Loucy (cell line): ENCODE measurements at regions not wholly inside any gene's neighbourhood (a gene's known extent, or its start where the extent isn't known, plus 50 kb on each side); places are given as distances from the start of the nearest gene placed in this dataset.

Experiments
- H2AFZ ChIP-seq: fragments of 200-600 bp; sonication (generic); 2 replicates; pipeline ENCODE4 v1.6.0; 2016; ENCODE audit warnings: antibody characterized with exemption, mild to moderate bottlenecking, low read length, moderate library complexity
- H3F3A ChIP-seq: fragments of 200-600 bp; 2 replicates; pipeline ENCODE4 v1.6.0; 2016; ENCODE audit warnings: antibody characterized with exemption, low read depth, mild to moderate bottlenecking
- H3K27me3 ChIP-seq: fragments of 200-600 bp; sonication (generic); 2 replicates; pipeline ENCODE4 v1.6.1; 2014; ENCODE audit warnings: low read length, mild to moderate bottlenecking; ENCODE audit not compliant: insufficient read depth, poor library complexity, severe bottlenecking
- H3K36me3 ChIP-seq: fragments of 200-600 bp; sonication (generic); 2 replicates; pipeline ENCODE4 v1.6.1; 2016; ENCODE audit warnings: low read length; ENCODE audit not compliant: insufficient read depth
- H3K4me1 ChIP-seq: fragments of 200-600 bp; sonication (generic); 2 replicates; pipeline ENCODE4 v1.5.1; 2014; ENCODE audit warnings: low read length, mild to moderate bottlenecking; ENCODE audit not compliant: insufficient read depth, poor library complexity, severe bottlenecking
- H3K4me2 ChIP-seq: fragments of 200-600 bp; sonication (generic); 2 replicates; pipeline ENCODE4 v1.6.0; 2014; ENCODE audit warnings: antibody characterized with exemption, low read length, low read depth, mild to moderate bottlenecking; ENCODE audit not compliant: poor library complexity, severe bottlenecking
- H3K4me3 ChIP-seq: fragments of 200-600 bp; sonication (generic); 2 replicates; pipeline ENCODE4 v1.5.1; 2014; ENCODE audit warnings: low read length, mild to moderate bottlenecking, mixed read lengths; ENCODE audit not compliant: poor library complexity, severe bottlenecking
- H3K79me2 ChIP-seq: fragments of 200-600 bp; sonication (generic); 2 replicates; pipeline ENCODE4 v1.6.1; 2014; ENCODE audit warnings: low read length; ENCODE audit not compliant: insufficient read depth
- H3K9ac ChIP-seq: fragments of 200-600 bp; sonication (generic); 2 replicates; pipeline ENCODE4 v1.6.0; 2014; ENCODE audit warnings: mild to moderate bottlenecking, low read depth, low read length, moderate library complexity; ENCODE audit not compliant: poor library complexity, severe bottlenecking
- H3K9me2 ChIP-seq: fragments of 200-600 bp; sonication (generic); replicated peaks from 2 replicates; pipeline ENCODE4 v1.6.1; 2016; ENCODE audit warnings: low read depth, low read length, mixed read lengths
- H3K9me3 ChIP-seq: fragments of 200-600 bp; sonication (generic); 2 replicates; pipeline ENCODE4 v1.6.1; 2014; ENCODE audit warnings: mild to moderate bottlenecking, antibody characterized with exemption, low read length, low read depth; ENCODE audit not compliant: insufficient read depth
- H4K20me1 ChIP-seq: fragments of 200-600 bp; sonication (generic); 2 replicates; pipeline ENCODE4 v1.6.0; 2014; ENCODE audit warnings: antibody characterized with exemption, low read length, mild to moderate bottlenecking; ENCODE audit not compliant: insufficient read depth, poor library complexity, severe bottlenecking
- EZH2phosphoT487 ChIP-seq: fragments of 200-600 bp; IDR thresholded peaks from 2 replicates; pipeline ENCODE4 v1.6.1; 2018; ENCODE audit warnings: antibody characterized with exemption, mild to moderate bottlenecking, moderate library complexity, borderline replicate concordance
- TF ChIP-seq, protein P1 (sequence below): fragments of 200-600 bp; sonication (generic); conservative IDR thresholded peaks from 2 replicates; pipeline ENCODE4 v1.5.1; 2014; ENCODE audit warnings: mild to moderate bottlenecking, antibody characterized with exemption, low read length

DNA sequence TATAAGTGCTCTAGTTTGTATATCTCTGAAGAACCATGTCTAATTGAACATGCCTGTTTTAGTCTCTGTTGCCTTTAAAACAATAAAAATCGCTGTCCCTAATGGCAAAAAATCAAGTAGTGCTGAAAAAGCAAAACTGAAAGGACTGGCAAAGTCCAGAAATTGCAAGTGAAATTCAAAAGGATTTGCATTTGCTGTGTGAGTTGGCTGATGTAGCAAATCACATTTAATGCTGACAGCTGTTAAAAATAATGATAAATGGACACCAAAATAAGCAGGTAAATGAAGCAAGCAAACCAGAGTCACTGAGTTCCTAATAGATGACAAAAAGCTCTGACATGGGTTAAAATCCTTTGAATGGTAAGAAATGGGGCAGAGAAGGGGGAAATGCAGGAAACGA is 874.1 kb downstream of the GRM8 start:
- Histone ChIP-seq H3K79me2 (no peaks in the 10 kb centered on the region), H3K9ac (no peak overlapping the region), H3K36me3 (no peaks in the 10 kb centered on the region), H3F3A (no peaks in the 10 kb centered on the region), H3K9me3 (no peaks in the 10 kb centered on the region), H3K4me3 (no peak overlapping the region), H3K4me2 (no peak overlapping the region), H3K9me2 (no peaks in the 10 kb centered on the region), H4K20me1 (no peaks in the 10 kb centered on the region), H3K4me1 (no peaks in the 10 kb centered on the region), H3K27me3 (no peaks in the 10 kb centered on the region), H2AFZ (no peak overlapping the region)
- TF ChIP-seq EZH2phosphoT487, result no peak
- TF ChIP-seq, protein P1, sequence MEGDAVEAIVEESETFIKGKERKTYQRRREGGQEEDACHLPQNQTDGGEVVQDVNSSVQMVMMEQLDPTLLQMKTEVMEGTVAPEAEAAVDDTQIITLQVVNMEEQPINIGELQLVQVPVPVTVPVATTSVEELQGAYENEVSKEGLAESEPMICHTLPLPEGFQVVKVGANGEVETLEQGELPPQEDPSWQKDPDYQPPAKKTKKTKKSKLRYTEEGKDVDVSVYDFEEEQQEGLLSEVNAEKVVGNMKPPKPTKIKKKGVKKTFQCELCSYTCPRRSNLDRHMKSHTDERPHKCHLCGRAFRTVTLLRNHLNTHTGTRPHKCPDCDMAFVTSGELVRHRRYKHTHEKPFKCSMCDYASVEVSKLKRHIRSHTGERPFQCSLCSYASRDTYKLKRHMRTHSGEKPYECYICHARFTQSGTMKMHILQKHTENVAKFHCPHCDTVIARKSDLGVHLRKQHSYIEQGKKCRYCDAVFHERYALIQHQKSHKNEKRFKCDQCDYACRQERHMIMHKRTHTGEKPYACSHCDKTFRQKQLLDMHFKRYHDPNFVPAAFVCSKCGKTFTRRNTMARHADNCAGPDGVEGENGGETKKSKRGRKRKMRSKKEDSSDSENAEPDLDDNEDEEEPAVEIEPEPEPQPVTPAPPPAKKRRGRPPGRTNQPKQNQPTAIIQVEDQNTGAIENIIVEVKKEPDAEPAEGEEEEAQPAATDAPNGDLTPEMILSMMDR, result no peak

DNA sequence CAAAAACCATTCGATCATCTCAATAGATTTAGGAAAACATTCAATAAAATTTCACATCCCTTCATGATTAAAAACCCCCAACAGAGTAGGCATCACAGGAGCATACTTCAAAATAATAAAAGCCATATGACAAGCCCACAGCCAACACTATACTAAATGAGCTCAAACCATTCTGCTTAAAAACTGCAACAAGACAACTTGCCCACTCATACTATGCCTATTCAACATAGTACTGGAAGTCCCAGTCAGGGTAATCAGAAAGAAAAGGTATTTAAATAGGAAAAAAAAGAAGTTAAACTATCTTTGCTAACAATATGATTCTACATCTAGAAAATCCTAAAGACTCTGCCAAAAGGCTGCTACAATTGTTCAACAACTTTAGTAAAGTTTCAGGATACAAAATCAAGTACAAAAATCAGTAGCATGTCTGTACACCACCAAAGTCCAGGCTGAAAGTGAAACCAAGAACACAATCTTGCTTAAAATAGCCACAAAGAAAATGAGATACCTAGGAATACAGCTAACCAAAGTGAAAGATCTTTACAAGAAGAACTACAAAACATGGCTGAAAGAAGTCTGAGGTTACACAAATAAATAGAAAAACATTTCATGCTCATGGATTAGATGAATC is 882.6 kb downstream of the GRM8 start:
- H3K9ac ChIP-seq, result no peak overlapping the region
- H3K4me3 ChIP-seq, result no peak overlapping the region
- H3K79me2 ChIP-seq, result no peaks in the 10 kb centered on the region
- no peaks in the 10 kb centered on the region for H3K9me3 ChIP-seq
- no peaks in the 10 kb centered on the region for H3K36me3 ChIP-seq
- no peak overlapping the region for H3K4me2 ChIP-seq
- H3K27me3 ChIP-seq, result no peaks in the 10 kb centered on the region
- H3F3A ChIP-seq, result no peaks in the 10 kb centered on the region
- H3K9me2 ChIP-seq, result no peaks in the 10 kb centered on the region
- H3K4me1 ChIP-seq, result no peaks in the 10 kb centered on the region
- TF ChIP-seq, protein P1, result no peak
- no peak for TF ChIP-seq EZH2phosphoT487
- no peaks in the 10 kb centered on the region for H4K20me1 ChIP-seq
- no peak overlapping the region for H2AFZ ChIP-seq

DNA sequence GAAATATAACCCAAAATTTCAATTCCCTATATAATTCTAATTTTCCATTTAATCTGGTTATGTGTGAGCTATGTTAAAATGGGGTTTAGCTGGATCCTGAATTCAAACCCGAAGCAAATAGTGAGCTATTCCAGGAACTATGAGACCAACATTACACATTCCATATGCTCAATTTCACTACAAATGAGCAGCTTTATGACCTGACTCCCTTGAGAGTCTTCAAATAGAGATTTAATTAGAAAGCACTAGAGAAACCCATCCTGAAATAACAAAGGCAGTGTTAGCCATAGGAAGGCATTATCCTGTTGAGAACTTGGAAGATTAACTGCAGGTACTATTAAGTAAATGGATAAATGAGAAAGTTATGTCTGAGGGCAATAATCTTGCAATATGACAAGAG is 890.0 kb downstream of the GRM8 start:
- no peak overlapping the region for H3K4me2 ChIP-seq
- H4K20me1 ChIP-seq, result no peaks in the 10 kb centered on the region
- no peaks in the 10 kb centered on the region for H3F3A ChIP-seq
- H2AFZ ChIP-seq, result no peak overlapping the region
- no peaks in the 10 kb centered on the region for H3K27me3 ChIP-seq
- no peaks in the 10 kb centered on the region for H3K36me3 ChIP-seq
- no peak overlapping the region for H3K9ac ChIP-seq
- H3K79me2 ChIP-seq, result no peaks in the 10 kb centered on the region
- no peak overlapping the region for H3K4me3 ChIP-seq
- no peaks in the 10 kb centered on the region for H3K9me3 ChIP-seq
- no peaks in the 10 kb centered on the region for H3K4me1 ChIP-seq
- TF ChIP-seq, protein P1, result no peak
- no peak for TF ChIP-seq EZH2phosphoT487
- no peaks in the 10 kb centered on the region for H3K9me2 ChIP-seq
